Activated naive CD4-positive, alpha-beta T cell treated with anti-CD3 and anti-CD28 coated beads for 36 hours (primary cell): ENCODE measurements at regions not wholly inside any gene's neighbourhood (a gene's known extent, or its start where the extent isn't known, plus 50 kb on each side); places are given as distances from the start of the nearest gene placed in this dataset.
"Not testable (repeated sequence)": the region's sequence is repeated elsewhere in the genome, so short reads cannot be mapped to it uniquely, and the experiment has no call there.

ENCODE experiments used
- CTCF ChIA-PET: fragments of 350-600 bp; sonication (Branson Sonifier 250); formaldehyde crosslinking; loops from one replicate; lab custom pipeline; 2021; ENCODE audit warnings: antibody characterized with exemption; lab: Charles Lee
- DNase-seq: peaks from one replicate; pipeline ENCODE4 v3.0.0-alpha.2; 2020
- H3K27ac Mint-ChIP-seq: one replicate; pipeline ENCODE4 v1.8.0; 2021; ENCODE audit warnings: mild to moderate bottlenecking, mixed read lengths
- H3K27me3 Mint-ChIP-seq: one replicate; pipeline ENCODE4 v1.8.0; 2021; ENCODE audit warnings: low read depth, mixed read lengths
- H3K36me3 Mint-ChIP-seq: one replicate; pipeline ENCODE4 v1.8.0; 2021; ENCODE audit warnings: low read depth, mixed read lengths
- H3K4me1 Mint-ChIP-seq: one replicate; pipeline ENCODE4 v1.8.0; 2021; ENCODE audit warnings: low read depth, mixed read lengths
- H3K4me3 Mint-ChIP-seq: one replicate; pipeline ENCODE4 v1.8.0; 2021; ENCODE audit warnings: mild to moderate bottlenecking, moderate library complexity, mixed read lengths
- H3K9me3 Mint-ChIP-seq: one replicate; pipeline ENCODE4 v1.8.0; 2021; ENCODE audit warnings: mixed read lengths
- intact Hi-C: fragments of 100-400 bp; cut with micrococcal nuclease; formaldehyde crosslinking; loops from one replicate; pipeline ENCODE4 v1.15.1; 2023

- Mint-ChIP-seq H3K4me1 (no peaks in the 10 kb centered on the region), H3K27ac (no peak overlapping the region), H3K36me3 (no peaks in the 10 kb centered on the region), H3K9me3 (peaks cover 3% of the 10 kb centered on the region), H3K4me3 (no peak overlapping the region), H3K27me3 (no peaks in the 10 kb centered on the region)
- intact Hi-C loops = no loop called here
- no peak for DNase-seq
- CTCF ChIA-PET = no interaction called here
These were observed 453.9 kb downstream of the GPAT3 start for GRCh38 chr4:83989835-83990234.

- Mint-ChIP-seq H3K4me3 (no peak overlapping the region), H3K4me1 (no peaks in the 10 kb centered on the region), H3K36me3 (no peaks in the 10 kb centered on the region), H3K27ac (no peak overlapping the region), H3K27me3 (no peaks in the 10 kb centered on the region), H3K9me3 (no peaks in the 10 kb centered on the region)
- CTCF ChIA-PET = no interaction called here
- intact Hi-C loops = no loop called here
- no peak for DNase-seq
These were observed 445.2 kb downstream of the GPAT3 start for GRCh38 chr4:83981156-83981555.

GRCh38 chr4:83979773-83980172 is 443.9 kb downstream of the GPAT3 start:
- CTCF ChIA-PET = interaction anchor here (1.1 kb wide), 1 partner anchor 246 kb away, joined by 3 read pairs; no protein-coding TSS in a partner anchor
- Mint-ChIP-seq H3K27me3 (peaks cover 2% of the 10 kb centered on the region), H3K27ac (no peak overlapping the region), H3K36me3 (no peaks in the 10 kb centered on the region), H3K4me1 (no peaks in the 10 kb centered on the region), H3K9me3 (no peaks in the 10 kb centered on the region), H3K4me3 (no peak overlapping the region)
- DNase-seq = no peak
- intact Hi-C loops = no loop called here

GRCh38 chr4:83974111-83974780 is 438.3 kb downstream of the GPAT3 start:
- Mint-ChIP-seq H3K4me3 (no peak overlapping the region), H3K27ac (no peak overlapping the region), H3K36me3 (no peaks in the 10 kb centered on the region), H3K4me1 (no peaks in the 10 kb centered on the region), H3K27me3 (peaks cover 3% of the 10 kb centered on the region), H3K9me3 (no peaks in the 10 kb centered on the region)
- CTCF ChIA-PET = no interaction called here
- intact Hi-C loops = no loop called here
- no peak for DNase-seq

GRCh38 chr4:83964996-83965541 is 429.2 kb downstream of the GPAT3 start:
- no peak for DNase-seq
- peaks cover 4% of the 10 kb centered on the region for H3K9me3 Mint-ChIP-seq
- CTCF ChIA-PET = no interaction called here
- no peaks in the 10 kb centered on the region for H3K27me3 Mint-ChIP-seq
- H3K4me1 Mint-ChIP-seq = no peaks in the 10 kb centered on the region
- H3K36me3 Mint-ChIP-seq = no peaks in the 10 kb centered on the region
- no peak overlapping the region for H3K27ac Mint-ChIP-seq
- no peak overlapping the region for H3K4me3 Mint-ChIP-seq
- intact Hi-C loops = loop anchor here (5.0 kb wide), 1 partner anchor 323 kb away; no protein-coding TSS in a partner anchor

GRCh38 chr4:83962492-83962891 is 426.6 kb downstream of the GPAT3 start:
- H3K27ac Mint-ChIP-seq = no peak overlapping the region

GRCh38 chr4:83961575-83961974 is 425.7 kb downstream of the GPAT3 start:
- Mint-ChIP-seq H3K4me3 (no peak overlapping the region), H3K4me1 (no peaks in the 10 kb centered on the region), H3K36me3 (no peaks in the 10 kb centered on the region), H3K27ac (no peak overlapping the region), H3K9me3 (peaks cover 4% of the 10 kb centered on the region), H3K27me3 (no peaks in the 10 kb centered on the region)
- DNase-seq = no peak
- CTCF ChIA-PET = no interaction called here
- intact Hi-C loops = loop anchor here (5.0 kb wide), 1 partner anchor 319 kb away; no protein-coding TSS in a partner anchor

More at GRCh38 chr4:83962492-83962891, 426.6 kb downstream of the GPAT3 start:
- Mint-ChIP-seq H3K27me3 (no peaks in the 10 kb centered on the region), H3K4me3 (no peak overlapping the region), H3K36me3 (no peaks in the 10 kb centered on the region), H3K9me3 (peaks cover 4% of the 10 kb centered on the region), H3K4me1 (no peaks in the 10 kb centered on the region)
- CTCF ChIA-PET = no interaction called here
- intact Hi-C loops = loop anchor here (5.0 kb wide), 1 partner anchor 320 kb away; no protein-coding TSS in a partner anchor
- no peak for DNase-seq

GRCh38 chr4:83959160-83959559 is 423.3 kb downstream of the GPAT3 start:
- H3K4me1 Mint-ChIP-seq = no peaks in the 10 kb centered on the region

GRCh38 chr4:83947830-83948193 is 411.9 kb downstream of the GPAT3 start:
- Mint-ChIP-seq H3K36me3 (no peaks in the 10 kb centered on the region), H3K27me3 (no peaks in the 10 kb centered on the region), H3K27ac (no peak overlapping the region), H3K9me3 (no peaks in the 10 kb centered on the region), H3K4me1 (no peaks in the 10 kb centered on the region), H3K4me3 (no peak overlapping the region)
- CTCF ChIA-PET = interaction anchor here (0.9 to 1.1 kb wide), 2 partner anchors 12 to 77 kb away, joined by 3 to 4 read pairs; no protein-coding TSS in a partner anchor
- intact Hi-C loops = no loop called here
- DNase-seq = no peak

More at GRCh38 chr4:83959160-83959559, 423.3 kb downstream of the GPAT3 start:
- Mint-ChIP-seq H3K4me3 (no peak overlapping the region), H3K36me3 (no peaks in the 10 kb centered on the region), H3K27me3 (no peaks in the 10 kb centered on the region), H3K27ac (no peak overlapping the region), H3K9me3 (no peaks in the 10 kb centered on the region)
- intact Hi-C loops = no loop called here
- CTCF ChIA-PET = no interaction called here
- DNase-seq = no peak

- DNase-seq = no peak
- no peaks in the 10 kb centered on the region for H3K27me3 Mint-ChIP-seq
- no peaks in the 10 kb centered on the region for H3K9me3 Mint-ChIP-seq
- no peaks in the 10 kb centered on the region for H3K36me3 Mint-ChIP-seq
- H3K4me1 Mint-ChIP-seq = no peaks in the 10 kb centered on the region
- H3K4me3 Mint-ChIP-seq = no peak overlapping the region
- intact Hi-C loops = no loop called here
- CTCF ChIA-PET = no interaction called here
- no peak overlapping the region for H3K27ac Mint-ChIP-seq
These were observed 411.4 kb downstream of the GPAT3 start for GRCh38 chr4:83947125-83947829.

GRCh38 chr4:83943691-83944090 is 407.8 kb downstream of the GPAT3 start:
- H3K4me3 Mint-ChIP-seq, H3K4me1 Mint-ChIP-seq, DNase-seq, CTCF ChIA-PET, H3K9me3 Mint-ChIP-seq, intact Hi-C loops, H3K27ac Mint-ChIP-seq, H3K36me3 Mint-ChIP-seq, H3K27me3 Mint-ChIP-seq: not testable (repeated sequence)

GRCh38 chr4:83932750-83933391 is 397.0 kb downstream of the GPAT3 start:
- Mint-ChIP-seq H3K4me3 (no peak overlapping the region), H3K36me3 (no peaks in the 10 kb centered on the region), H3K4me1 (no peaks in the 10 kb centered on the region), H3K27ac (no peak overlapping the region), H3K9me3 (no peaks in the 10 kb centered on the region), H3K27me3 (no peaks in the 10 kb centered on the region)
- CTCF ChIA-PET = interaction anchor here (0.6 kb wide), 1 partner anchor 337 kb away, joined by 3 read pairs; no protein-coding TSS in a partner anchor
- no peak for DNase-seq
- intact Hi-C loops = no loop called here
